ENCODE measurements at regions not wholly inside any gene's neighbourhood (a gene's known extent, or its start where the extent isn't known, plus 50 kb on each side); places are given as distances from the start of the nearest gene placed in this dataset.
"Not testable (repeated sequence)": the region's sequence is repeated elsewhere in the genome, so short reads cannot be mapped to it uniquely, and the experiment has no call there.

GRCh38 chr3:116512281-116512680 lies 67.0 kb upstream of the LSAMP start:
- no peak for DNase-seq

- DNase-seq, result no peak
Observed at GRCh38 chr3:116512931-116513330, 67.6 kb upstream of the LSAMP start.

GRCh38 chr3:116515973-116516372 lies 70.7 kb upstream of the LSAMP start:
- DNase-seq, result no peak

GRCh38 chr3:116517308-116517707 lies 72.0 kb upstream of the LSAMP start:
- DNase-seq, result no peak

- not testable (repeated sequence) for DNase-seq
Observed at GRCh38 chr3:116519101-116519500, 73.8 kb upstream of the LSAMP start.

- DNase-seq, result not testable (repeated sequence)
Observed at GRCh38 chr3:116519823-116520222, 74.5 kb upstream of the LSAMP start.

GRCh38 chr3:116524453-116525210 lies 79.3 kb upstream of the LSAMP start:
- DNase-seq, result no peak

GRCh38 chr3:116552246-116552645 lies 107.0 kb upstream of the LSAMP start:
- no peak for DNase-seq

GRCh38 chr3:116553355-116553754 lies 108.1 kb upstream of the LSAMP start:
- DNase-seq, result no peak

GRCh38 chr3:116561529-116561928 lies 116.2 kb upstream of the LSAMP start:
- DNase-seq, result no peak

- DNase-seq, result no peak
Observed at GRCh38 chr3:116563351-116563750, 118.1 kb upstream of the LSAMP start.

GRCh38 chr3:116566478-116566960 lies 121.2 kb upstream of the LSAMP start:
- no peak for DNase-seq

GRCh38 chr3:116569611-116570010 lies 124.3 kb upstream of the LSAMP start:
- DNase-seq, result no peak

GRCh38 chr3:116579840-116580239 lies 129.7 kb upstream of the TUSC7 start:
- no peak for DNase-seq

GRCh38 chr3:116586285-116586944 lies 123.2 kb upstream of the TUSC7 start:
- no peak for DNase-seq

GRCh38 chr3:116591236-116591635 lies 118.3 kb upstream of the TUSC7 start:
- no peak for DNase-seq

- DNase-seq, result peak; percentile 7
Observed at GRCh38 chr3:116601206-116601605, 108.4 kb upstream of the TUSC7 start.

- no peak for DNase-seq
Observed at GRCh38 chr3:116607205-116607604, 102.4 kb upstream of the TUSC7 start.

GRCh38 chr3:116610124-116610523 lies 99.5 kb upstream of the TUSC7 start:
- DNase-seq, result no peak

- no peak for DNase-seq
Observed at GRCh38 chr3:116614795-116615362, 94.7 kb upstream of the TUSC7 start.

GRCh38 chr3:116618138-116618537 lies 91.4 kb upstream of the TUSC7 start:
- DNase-seq, result no peak

GRCh38 chr3:116618930-116619329 lies 90.6 kb upstream of the TUSC7 start:
- no peak for DNase-seq

- no peak for DNase-seq
Observed at GRCh38 chr3:116630494-116630893, 79.1 kb upstream of the TUSC7 start.

GRCh38 chr3:116639641-116640040 lies 69.9 kb upstream of the TUSC7 start:
- no peak for DNase-seq

Data from NCI-H2029 (cell line).